Fibroblast of villous mesenchyme (primary cell): ENCODE measurements at regions not wholly inside any gene's neighbourhood (a gene's known extent, or its start where the extent isn't known, plus 50 kb on each side); places are given as distances from the start of the nearest gene placed in this dataset.

ENCODE experiments used
- DNase-seq: peaks from one replicate; pipeline ENCODE4 v3.0.0-alpha.2; 2010; ENCODE audit warnings: low read depth
- H3K4me3 ChIP-seq: 2 replicates; pipeline ENCODE4 v1.5.1; 2011; ENCODE audit warnings: low read depth, mild to moderate bottlenecking, low read length
- CTCF ChIP-seq: IDR thresholded peaks from 2 replicates; pipeline ENCODE4 v1.5.1; 2012; ENCODE audit warnings: low read depth, mild to moderate bottlenecking, low read length; ENCODE audit not compliant: insufficient read depth

GRCh38 chr4:138909587-138909986, 106.0 kb upstream of the NOCT start:
- TF ChIP-seq CTCF = no peak
- H3K4me3 ChIP-seq = no peak overlapping the region
- no peak for DNase-seq

GRCh38 chr4:138908134-138908533, 107.4 kb upstream of the NOCT start:
- TF ChIP-seq CTCF = no peak

GRCh38 chr4:138907174-138907573, 108.4 kb upstream of the NOCT start:
- no peak for DNase-seq
- H3K4me3 ChIP-seq = no peak overlapping the region
- no peak for TF ChIP-seq CTCF

More at GRCh38 chr4:138908134-138908533, 107.4 kb upstream of the NOCT start:
- DNase-seq = no peak
- no peak overlapping the region for H3K4me3 ChIP-seq

GRCh38 chr4:138904793-138905192, 110.8 kb upstream of the NOCT start:
- no peak overlapping the region for H3K4me3 ChIP-seq
- no peak for DNase-seq
- TF ChIP-seq CTCF = no peak

- no peak overlapping the region for H3K4me3 ChIP-seq
- no peak for DNase-seq
- TF ChIP-seq CTCF = no peak
Measured at GRCh38 chr4:138903185-138903584, 112.4 kb upstream of the NOCT start.

- no peak for DNase-seq
- no peak for TF ChIP-seq CTCF
- no peak overlapping the region for H3K4me3 ChIP-seq
Measured at GRCh38 chr4:138902705-138903104, 112.9 kb upstream of the NOCT start.

GRCh38 chr4:138901177-138901576, 114.4 kb upstream of the NOCT start:
- H3K4me3 ChIP-seq = no peak overlapping the region
- no peak for DNase-seq
- no peak for TF ChIP-seq CTCF
